CMK (cell line): ENCODE measurements at regions not wholly inside any gene's neighbourhood (a gene's known extent, or its start where the extent isn't known, plus 50 kb on each side); places are given as distances from the start of the nearest gene placed in this dataset.
A peak's percentile ranks its signal among the peaks of the same experiment; 100 is the strongest.

Experiments used
- DNase-seq: peaks from one replicate; pipeline ENCODE4 v3.0.0-alpha.2; 2010; ENCODE audit warnings: low read depth

GRCh38 chrX:42096265-42096920 lies 173.0 kb upstream of the CASK start:
- peak; percentile 24 for DNase-seq

- DNase-seq, result no peak
These were observed 170.9 kb upstream of the CASK start for GRCh38 chrX:42094218-42094617.

GRCh38 chrX:42093756-42094155 lies 170.4 kb upstream of the CASK start:
- no peak for DNase-seq

- DNase-seq, result no peak
These were observed 167.0 kb upstream of the CASK start for GRCh38 chrX:42090395-42090794.

GRCh38 chrX:42089031-42089430 lies 165.7 kb upstream of the CASK start:
- no peak for DNase-seq

GRCh38 chrX:42087960-42088359 lies 164.6 kb upstream of the CASK start:
- no peak for DNase-seq

- DNase-seq, result no peak
These were observed 162.5 kb upstream of the CASK start for GRCh38 chrX:42085836-42086235.

GRCh38 chrX:42079968-42080367 lies 156.6 kb upstream of the CASK start:
- DNase-seq, result no peak

GRCh38 chrX:42077675-42078074 lies 154.3 kb upstream of the CASK start:
- no peak for DNase-seq

GRCh38 chrX:42075032-42075431 lies 151.7 kb upstream of the CASK start:
- DNase-seq, result no peak

GRCh38 chrX:42073448-42073847 lies 150.1 kb upstream of the CASK start:
- DNase-seq, result no peak

- DNase-seq, result no peak
These were observed 147.5 kb upstream of the CASK start for GRCh38 chrX:42070866-42071265.

GRCh38 chrX:42054256-42054655 lies 130.9 kb upstream of the CASK start:
- DNase-seq, result no peak

- DNase-seq, result no peak
These were observed 127.0 kb upstream of the CASK start for GRCh38 chrX:42050345-42050744.

GRCh38 chrX:42047886-42048285 lies 124.5 kb upstream of the CASK start:
- DNase-seq, result no peak

- DNase-seq, result no peak
These were observed 104.8 kb upstream of the CASK start for GRCh38 chrX:42028109-42028508.

GRCh38 chrX:42027367-42028000 lies 104.1 kb upstream of the CASK start:
- no peak for DNase-seq

- DNase-seq, result no peak
These were observed 102.5 kb upstream of the CASK start for GRCh38 chrX:42025861-42026260.

- DNase-seq, result no peak
These were observed 99.8 kb upstream of the CASK start for GRCh38 chrX:42023122-42023521.

GRCh38 chrX:42022158-42022557 lies 98.8 kb upstream of the CASK start:
- DNase-seq, result no peak

- DNase-seq, result no peak
These were observed 97.7 kb upstream of the CASK start for GRCh38 chrX:42021058-42021457.

GRCh38 chrX:42020225-42020624 lies 96.9 kb upstream of the CASK start:
- DNase-seq, result no peak

- DNase-seq, result no peak
These were observed 94.6 kb upstream of the CASK start for GRCh38 chrX:42017971-42018370.

GRCh38 chrX:42000836-42001235 lies 77.5 kb upstream of the CASK start:
- no peak for DNase-seq
